ENCODE measurements at regions not wholly inside any gene's neighbourhood (a gene's known extent, or its start where the extent isn't known, plus 50 kb on each side); places are given as distances from the start of the nearest gene placed in this dataset.
"Not testable (repeated sequence)": the region's sequence is repeated elsewhere in the genome, so short reads cannot be mapped to it uniquely, and the experiment has no call there.

- no peak for DNase-seq (ENCODE audit: low read depth, low spot score)
- in situ Hi-C loops (cut with HindIII; ENCODE audit: low pct_unique_long_range_greater_than_20kb, low sequenced_read_pairs): no loop called here
Measured at GRCh38 chr11:93902921-93903320, 52.5 kb upstream of the VSTM5 start.

GRCh38 chr11:93903989-93904388 lies 53.6 kb upstream of the VSTM5 start:
- in situ Hi-C loops (cut with HindIII; ENCODE audit: low pct_unique_long_range_greater_than_20kb, low sequenced_read_pairs): no loop called here
- no peak for DNase-seq (ENCODE audit: low read depth, low spot score)

GRCh38 chr11:93904716-93905115 lies 54.3 kb upstream of the VSTM5 start:
- in situ Hi-C loops (cut with HindIII; ENCODE audit: low pct_unique_long_range_greater_than_20kb, low sequenced_read_pairs): no loop called here
- DNase-seq (ENCODE audit: low read depth, low spot score): no peak

GRCh38 chr11:93905384-93905783 lies 55.0 kb upstream of the VSTM5 start:
- in situ Hi-C loops (cut with HindIII; ENCODE audit: low pct_unique_long_range_greater_than_20kb, low sequenced_read_pairs): no loop called here
- no peak for DNase-seq (ENCODE audit: low read depth, low spot score)

GRCh38 chr11:93906486-93906885 lies 56.1 kb upstream of the VSTM5 start:
- no peak for DNase-seq (ENCODE audit: low read depth, low spot score)
- in situ Hi-C loops (cut with HindIII; ENCODE audit: low pct_unique_long_range_greater_than_20kb, low sequenced_read_pairs): no loop called here

GRCh38 chr11:93907901-93908300 lies 57.5 kb upstream of the VSTM5 start:
- no peak for DNase-seq (ENCODE audit: low read depth, low spot score)
- in situ Hi-C loops (cut with HindIII; ENCODE audit: low pct_unique_long_range_greater_than_20kb, low sequenced_read_pairs): no loop called here

GRCh38 chr11:93908689-93909088 lies 58.3 kb upstream of the VSTM5 start:
- in situ Hi-C loops (cut with HindIII; ENCODE audit: low pct_unique_long_range_greater_than_20kb, low sequenced_read_pairs): no loop called here
- DNase-seq (ENCODE audit: low read depth, low spot score): peak; percentile 21

- in situ Hi-C loops (cut with HindIII; ENCODE audit: low pct_unique_long_range_greater_than_20kb, low sequenced_read_pairs): no loop called here
- no peak for DNase-seq (ENCODE audit: low read depth, low spot score)
Measured at GRCh38 chr11:93917673-93918072, 67.3 kb upstream of the VSTM5 start.

- peak; percentile 81 for DNase-seq (ENCODE audit: low read depth, low spot score)
- in situ Hi-C loops (cut with HindIII; ENCODE audit: low pct_unique_long_range_greater_than_20kb, low sequenced_read_pairs): no loop called here
Measured at GRCh38 chr11:93921695-93922468, 71.5 kb upstream of the VSTM5 start.

GRCh38 chr11:93922830-93923229 lies 72.4 kb upstream of the VSTM5 start:
- in situ Hi-C loops (cut with HindIII; ENCODE audit: low pct_unique_long_range_greater_than_20kb, low sequenced_read_pairs): no loop called here

GRCh38 chr11:93926099-93926498 lies 75.7 kb upstream of the VSTM5 start:
- DNase-seq (ENCODE audit: low read depth, low spot score); in situ Hi-C loops (cut with HindIII; ENCODE audit: low pct_unique_long_range_greater_than_20kb, low sequenced_read_pairs): not testable (repeated sequence)

More at GRCh38 chr11:93922830-93923229, 72.4 kb upstream of the VSTM5 start:
- DNase-seq (ENCODE audit: low read depth, low spot score): no peak

- no peak for DNase-seq (ENCODE audit: low read depth, low spot score)
- in situ Hi-C loops (cut with HindIII; ENCODE audit: low pct_unique_long_range_greater_than_20kb, low sequenced_read_pairs): no loop called here
Measured at GRCh38 chr11:93929407-93929806, 79.0 kb upstream of the VSTM5 start.

GRCh38 chr11:93933230-93933629 lies 82.8 kb upstream of the VSTM5 start:
- in situ Hi-C loops (cut with HindIII; ENCODE audit: low pct_unique_long_range_greater_than_20kb, low sequenced_read_pairs): no loop called here
- DNase-seq (ENCODE audit: low read depth, low spot score): no peak

- DNase-seq (ENCODE audit: low read depth, low spot score): no peak
- in situ Hi-C loops (cut with HindIII; ENCODE audit: low pct_unique_long_range_greater_than_20kb, low sequenced_read_pairs): no loop called here
Measured at GRCh38 chr11:93935826-93936225, 85.3 kb upstream of the HEPHL1 start.

GRCh38 chr11:93936460-93936859 lies 84.7 kb upstream of the HEPHL1 start:
- in situ Hi-C loops (cut with HindIII; ENCODE audit: low pct_unique_long_range_greater_than_20kb, low sequenced_read_pairs): no loop called here
- DNase-seq (ENCODE audit: low read depth, low spot score): no peak

- in situ Hi-C loops (cut with HindIII; ENCODE audit: low pct_unique_long_range_greater_than_20kb, low sequenced_read_pairs): no loop called here
- DNase-seq (ENCODE audit: low read depth, low spot score): peak; percentile 65
Measured at GRCh38 chr11:93939084-93939760, 81.9 kb upstream of the HEPHL1 start.

GRCh38 chr11:93940395-93940794 lies 80.8 kb upstream of the HEPHL1 start:
- in situ Hi-C loops (cut with HindIII; ENCODE audit: low pct_unique_long_range_greater_than_20kb, low sequenced_read_pairs): no loop called here
- DNase-seq (ENCODE audit: low read depth, low spot score): no peak

- DNase-seq (ENCODE audit: low read depth, low spot score): no peak
- in situ Hi-C loops (cut with HindIII; ENCODE audit: low pct_unique_long_range_greater_than_20kb, low sequenced_read_pairs): no loop called here
Measured at GRCh38 chr11:93942176-93942575, 79.0 kb upstream of the HEPHL1 start.

GRCh38 chr11:93945596-93945995 lies 75.6 kb upstream of the HEPHL1 start:
- in situ Hi-C loops (cut with HindIII; ENCODE audit: low pct_unique_long_range_greater_than_20kb, low sequenced_read_pairs): no loop called here
- DNase-seq (ENCODE audit: low read depth, low spot score): no peak
